Osteocyte (in vitro differentiated cells): ENCODE measurements at regions not wholly inside any gene's neighbourhood (a gene's known extent, or its start where the extent isn't known, plus 50 kb on each side); places are given as distances from the start of the nearest gene placed in this dataset.

ENCODE experiments used
- DNase-seq: peaks from one replicate; pipeline ENCODE4 v3.0.0; 2021; ENCODE audit warnings: mixed read lengths; ENCODE audit not compliant: unreplicated experiment; ENCODE audit errors: extremely low spot score
- H3K27ac Mint-ChIP-seq: one replicate; pipeline ENCODE4 v1.8.0; 2021; ENCODE audit warnings: mild to moderate bottlenecking, mixed read lengths; ENCODE audit not compliant: unreplicated experiment
- H3K27me3 Mint-ChIP-seq: one replicate; pipeline ENCODE4 v1.8.0; 2021; ENCODE audit warnings: mixed read lengths; ENCODE audit not compliant: unreplicated experiment
- H3K36me3 Mint-ChIP-seq: one replicate; pipeline ENCODE4 v1.8.0; 2021; ENCODE audit warnings: mixed read lengths; ENCODE audit not compliant: unreplicated experiment
- H3K4me1 Mint-ChIP-seq: one replicate; pipeline ENCODE4 v1.8.0; 2021; ENCODE audit warnings: mixed read lengths; ENCODE audit not compliant: unreplicated experiment
- H3K4me3 Mint-ChIP-seq: one replicate; pipeline ENCODE4 v1.8.0; 2021; ENCODE audit warnings: mild to moderate bottlenecking, moderate library complexity, mixed read lengths; ENCODE audit not compliant: unreplicated experiment
- H3K9me3 Mint-ChIP-seq: one replicate; pipeline ENCODE4 v1.8.0; 2021; ENCODE audit warnings: mixed read lengths; ENCODE audit not compliant: unreplicated experiment
- CTCF ChIP-seq: fragments of 200-600 bp; sonication (generic); IDR thresholded peaks from 2 replicates; pipeline ENCODE4 v1.5.0; 2021; ENCODE audit warnings: antibody characterized with exemption, mild to moderate bottlenecking, moderate library complexity

DNA sequence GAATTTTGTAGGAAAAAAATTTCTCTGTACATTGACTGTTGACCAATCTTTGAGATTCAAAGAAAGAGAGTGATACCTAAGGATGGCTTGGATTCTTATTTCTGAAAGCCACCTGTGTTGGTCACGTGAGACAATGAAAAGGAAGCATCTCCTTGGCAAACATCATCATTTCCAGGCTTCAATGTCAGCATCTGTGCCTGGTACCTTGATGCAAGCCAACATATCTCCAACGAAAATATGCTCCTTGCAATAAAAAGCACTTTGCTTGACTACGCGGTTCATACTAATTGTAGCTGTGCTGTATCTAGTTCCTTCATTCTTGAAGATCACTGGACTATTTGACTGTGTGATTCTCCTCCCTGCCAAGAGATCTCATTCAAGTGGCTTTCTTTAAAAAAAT, 503.4 kb upstream of the PSMD7 start:
- Mint-ChIP-seq H3K36me3 (no peaks in the 10 kb centered on the region), H3K27me3 (no peaks in the 10 kb centered on the region), H3K9me3 (peaks cover 3% of the 10 kb centered on the region), H3K4me3 (no peak overlapping the region), H3K4me1 (no peaks in the 10 kb centered on the region), H3K27ac (no peak overlapping the region)
- no peak for TF ChIP-seq CTCF
- DNase-seq, result no peak

DNA sequence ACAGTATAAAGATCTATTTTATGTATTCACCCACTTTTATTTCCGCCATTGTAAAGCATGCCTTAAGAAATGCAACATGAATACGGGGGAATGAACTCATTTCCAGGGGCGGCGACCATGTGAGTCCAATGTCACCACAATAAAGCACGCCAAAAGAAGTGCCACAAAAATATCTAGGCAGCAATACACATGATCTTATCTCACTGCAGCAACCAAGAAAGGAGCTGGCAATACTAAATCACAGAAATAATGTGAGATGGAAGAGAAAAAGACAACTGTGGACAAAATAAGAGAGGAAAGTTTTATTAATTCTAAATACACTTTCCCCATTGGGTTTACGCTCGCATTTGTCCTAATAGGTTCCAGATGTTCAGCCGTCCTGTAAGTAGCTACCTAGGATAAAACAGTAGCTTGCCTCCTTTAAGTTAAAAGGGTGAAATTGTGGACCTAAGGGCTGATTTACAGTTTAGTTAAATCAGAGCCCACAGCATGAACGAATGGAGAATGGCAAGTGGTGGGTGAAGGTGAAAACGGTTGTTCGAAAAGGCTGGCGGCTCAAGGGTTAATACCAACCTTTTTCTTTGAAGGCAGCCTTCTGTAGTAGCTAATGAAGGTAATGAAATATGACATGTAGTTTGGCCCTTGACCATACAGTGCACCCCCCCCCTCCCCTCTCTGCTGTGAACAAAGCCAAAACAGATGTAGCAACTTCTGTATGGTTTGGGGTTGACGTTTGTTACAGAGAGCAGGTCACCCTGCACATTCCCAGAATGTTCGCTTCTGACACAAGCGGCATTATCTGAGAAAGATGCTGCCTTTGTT, 504.2 kb upstream of the PSMD7 start:
- no peaks in the 10 kb centered on the region for H3K36me3 Mint-ChIP-seq
- H3K4me3 Mint-ChIP-seq, result no peak overlapping the region
- DNase-seq, result no peak
- H3K9me3 Mint-ChIP-seq, result peaks cover 3% of the 10 kb centered on the region
- no peaks in the 10 kb centered on the region for H3K27me3 Mint-ChIP-seq
- no peaks in the 10 kb centered on the region for H3K4me1 Mint-ChIP-seq
- TF ChIP-seq CTCF, result no peak
- H3K27ac Mint-ChIP-seq, result no peak overlapping the region

DNA sequence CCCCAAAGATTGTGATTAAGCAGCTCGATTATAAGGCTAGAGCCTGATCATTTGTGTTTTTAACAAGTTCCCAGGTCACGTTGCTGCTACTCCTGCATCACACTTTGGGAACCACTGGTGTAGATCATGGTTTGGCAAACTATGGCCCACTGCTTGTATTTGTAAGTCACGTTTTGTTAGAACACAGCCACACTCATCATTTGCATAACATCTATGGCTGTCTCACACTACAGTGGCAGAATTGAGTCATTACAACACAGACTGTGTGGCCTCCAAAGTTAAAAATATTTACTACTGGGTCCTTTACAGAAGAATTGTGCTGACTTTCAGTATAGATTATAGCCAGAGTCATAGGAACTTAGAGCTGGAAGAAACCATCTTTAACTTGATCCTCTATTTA, 515.3 kb upstream of the PSMD7 start:
- no peaks in the 10 kb centered on the region for H3K4me1 Mint-ChIP-seq
- peaks cover 14% of the 10 kb centered on the region for H3K9me3 Mint-ChIP-seq
- TF ChIP-seq CTCF, result no peak
- no peak overlapping the region for H3K27ac Mint-ChIP-seq
- H3K4me3 Mint-ChIP-seq, result no peak overlapping the region
- H3K36me3 Mint-ChIP-seq, result peaks cover 2% of the 10 kb centered on the region
- H3K27me3 Mint-ChIP-seq, result no peaks in the 10 kb centered on the region
- DNase-seq, result no peak

- Mint-ChIP-seq H3K27me3 (no peaks in the 10 kb centered on the region), H3K9me3 (no peaks in the 10 kb centered on the region), H3K4me1 (no peaks in the 10 kb centered on the region), H3K4me3 (no peak overlapping the region), H3K27ac (no peak overlapping the region), H3K36me3 (no peaks in the 10 kb centered on the region)
- no peak for DNase-seq
- no peak for TF ChIP-seq CTCF
Measured at GRCh38 chr16:73778887-73779286, 517.7 kb upstream of the PSMD7 start.

GRCh38 chr16:73775841-73776388, 520.7 kb upstream of the PSMD7 start:
- Mint-ChIP-seq H3K36me3 (no peaks in the 10 kb centered on the region), H3K27ac (no peak overlapping the region), H3K9me3 (peaks cover under 1% of the 10 kb centered on the region), H3K4me3 (no peak overlapping the region), H3K4me1 (no peaks in the 10 kb centered on the region), H3K27me3 (no peaks in the 10 kb centered on the region)
- no peak for DNase-seq
- no peak for TF ChIP-seq CTCF
